GM12878 (cell line): ENCODE measurements at regions not wholly inside any gene's neighbourhood (a gene's known extent, or its start where the extent isn't known, plus 50 kb on each side); places are given as distances from the start of the nearest gene placed in this dataset.

Experiments
- ATAC-seq: fragments of 200-7000 bp; cut with Tn5 transposase; 3 replicates; pipeline ENCODE4 v1.9.1; 2020; ENCODE audit warnings: mild to moderate bottlenecking, moderate library complexity
- BruUV-seq: library from RNA; stranded (reverse); fragments of 400-500 nt; replicated peaks from 2 replicates; lab custom pipeline; 2021; lab: Mats Ljungman, UMichigan
- CTCF ChIA-PET: fragments of 300-600 bp; sonication (Branson Sonifier 250); formaldehyde crosslinking; extraction: SDS; loops from one replicate; lab custom pipeline; 2021; ENCODE audit warnings: inconsistent platforms; lab: Yijun Ruan, JAX
- POLR2A ChIA-PET: fragments of 350-600 bp; formaldehyde crosslinking; extraction: SDS; loops from one replicate; lab custom pipeline; 2021; ENCODE audit warnings: inconsistent platforms; lab: Charles Lee
- RAD21 ChIA-PET: fragments of 300-600 bp; sonication (Branson Sonifier 250); formaldehyde crosslinking; loops from one replicate; lab custom pipeline; 2023; ENCODE audit warnings: antibody characterized with exemption; ENCODE audit not compliant: unreplicated experiment; lab: Charles Lee
- SMC1A ChIA-PET: fragments of 300-600 bp; sonication (Branson Sonifier 250); formaldehyde crosslinking; loops from one replicate; lab custom pipeline; 2023; ENCODE audit not compliant: unreplicated experiment, uncharacterized antibody; lab: Charles Lee
- DNase-seq: peaks from one replicate; pipeline ENCODE4 v3.0.0-alpha.2; 2011; ENCODE audit warnings: low read depth, low spot score
- FAIRE-seq: peaks from 3 replicates; lab custom pipeline; 2011; peaks lifted over from hg19 to GRCh38; lab: Jason Lieb, UNC
- H2AFZ ChIP-seq: 2 replicates; pipeline ENCODE4 v1.6.0; 2011; ENCODE audit warnings: low read depth, low read length, control low read depth; ENCODE audit not compliant: control insufficient read depth
- H3K27ac ChIP-seq: 2 replicates; pipeline ENCODE4 v1.5.1; 2011; ENCODE audit warnings: control low read depth; ENCODE audit not compliant: control insufficient read depth, insufficient read depth
- H3K27me3 ChIP-seq, 2 experiments: replicated peaks in 1 of 2; 2 replicates each; pipeline versions ENCODE4 v1.6.0 to v1.6.1; 2011; ENCODE audit warnings: low read length in 1 of 2; ENCODE audit not compliant: control insufficient read depth in 2 of 2, insufficient read depth in 2 of 2
- H3K36me3 ChIP-seq, 2 experiments: 2 replicates each; pipeline ENCODE4 v1.5.1; 2011; ENCODE audit warnings: low read length in 1 of 2; ENCODE audit not compliant: control insufficient read depth in 2 of 2, insufficient read depth in 2 of 2
- H3K4me1 ChIP-seq: 2 replicates; pipeline ENCODE4 v1.6.1; 2011; ENCODE audit warnings: mild to moderate bottlenecking, low read length, moderate library complexity, mixed read lengths; ENCODE audit not compliant: control insufficient read depth, insufficient read depth
- H3K4me2 ChIP-seq: 2 replicates; pipeline ENCODE4 v1.6.0; 2011; ENCODE audit warnings: control low read depth; ENCODE audit not compliant: control insufficient read depth, insufficient read depth
- H3K4me3 ChIP-seq: fragments of 200-600 bp; sonication (generic); 2 replicates; pipeline ENCODE4 v1.5.1; 2016
- H3K79me2 ChIP-seq: 2 replicates; pipeline ENCODE4 v1.6.0; 2011; ENCODE audit warnings: low read length; ENCODE audit not compliant: control insufficient read depth, insufficient read depth
- H3K9ac ChIP-seq: 2 replicates; pipeline ENCODE4 v1.8.0; 2011; ENCODE audit warnings: low read length, control low read depth, mixed read lengths; ENCODE audit not compliant: control insufficient read depth, insufficient read depth
- H3K9me3 ChIP-seq: replicated peaks from 3 replicates; pipeline ENCODE4 v1.5.1; 2011; ENCODE audit warnings: mild to moderate bottlenecking, low read length; ENCODE audit not compliant: control insufficient read depth, insufficient read depth
- H4K20me1 ChIP-seq: 2 replicates; pipeline ENCODE4 v1.6.0; 2011; ENCODE audit not compliant: control insufficient read depth, insufficient read depth
- BCL11A ChIP-seq: IDR thresholded peaks from 2 replicates; pipeline ENCODE4 v1.6.1; 2011; ENCODE audit warnings: low read depth, low read length
- CHD2 ChIP-seq: IDR thresholded peaks from 2 replicates; pipeline ENCODE4 v1.6.1; 2011; ENCODE audit warnings: low read depth, low read length, improper control_type of control experiment, borderline replicate concordance
- CHD4 ChIP-seq: fragments of 200-600 bp; sonication (generic); IDR thresholded peaks from 2 replicates; pipeline ENCODE4 v1.6.1; 2016; ENCODE audit warnings: mild to moderate bottlenecking
- IRF4 ChIP-seq: IDR thresholded peaks from 2 replicates; pipeline ENCODE4 v1.6.1; 2011; ENCODE audit warnings: low read depth, low read length
- NFYB ChIP-seq: IDR thresholded peaks from 2 replicates; pipeline ENCODE4 v1.6.1; 2011; ENCODE audit warnings: low read depth, mild to moderate bottlenecking, low read length, improper control_type of control experiment, moderate library complexity; ENCODE audit not compliant: insufficient read depth
- NR2C2 ChIP-seq: IDR thresholded peaks from 2 replicates; pipeline ENCODE4 v1.6.1; 2011; ENCODE audit warnings: borderline replicate concordance, low read depth; ENCODE audit not compliant: control insufficient read depth, insufficient read length
- NR2F1 ChIP-seq: fragments of 450-650 bp; conservative IDR thresholded peaks from 2 replicates; pipeline ENCODE4 v1.6.1; 2017; ENCODE audit warnings: mild to moderate bottlenecking
- PAX8 ChIP-seq: fragments of 450-650 bp; IDR thresholded peaks from 2 replicates; pipeline ENCODE4 v1.6.1; 2017; ENCODE audit warnings: mild to moderate bottlenecking, moderate library complexity
- PML ChIP-seq: IDR thresholded peaks from 2 replicates; pipeline ENCODE4 v1.6.1; 2012; ENCODE audit warnings: low read length, inconsistent platforms
- RCOR1 ChIP-seq: conservative IDR thresholded peaks from 2 replicates; pipeline ENCODE4 v1.6.1; 2012; ENCODE audit warnings: low read depth, low read length, improper control_type of control experiment
- SMARCA5 ChIP-seq: fragments of 450-650 bp; IDR thresholded peaks from 2 replicates; pipeline ENCODE4 v1.6.1; 2017; ENCODE audit warnings: mild to moderate bottlenecking
- ZNF24 ChIP-seq: fragments of 450-650 bp; IDR thresholded peaks from 2 replicates; pipeline ENCODE4 v1.6.1; 2017; ENCODE audit warnings: antibody characterized with exemption, mild to moderate bottlenecking
- ZNF274 ChIP-seq: IDR thresholded peaks from one replicate; pipeline ENCODE4 v1.8.0; 2011; ENCODE audit not compliant: insufficient read length, insufficient read depth
- WGBS: methylation state at CpG from one replicate; pipeline ENCODE4 v1.1.6; 2016; ENCODE audit warnings: low lambda C conversion rate; ENCODE audit not compliant: insufficient replicate concordance, insufficient coverage; ENCODE audit errors: missing lambda C conversion rate; 5-methylcytosine and 5-hydroxymethylcytosine counted together
- in situ Hi-C: fragments of 300-500 bp; cut with MboI; formaldehyde crosslinking; loops from 9 replicates; pipeline ENCODE4 v1.14.3; 2018; ENCODE audit warnings: mixed read lengths
- intact Hi-C: fragments of 100-400 bp; cut with micrococcal nuclease; formaldehyde crosslinking; loops from one replicate; pipeline ENCODE4 v1.14.2; 2022; ENCODE audit not compliant: unreplicated experiment
- TF ChIP-seq, protein P1 (sequence below): fragments of 450-650 bp; IDR thresholded peaks from 2 replicates; pipeline ENCODE4 v1.6.1; 2016; ENCODE audit warnings: mild to moderate bottlenecking
- TF ChIP-seq, protein P2 (sequence below): fragments of 450-650 bp; formaldehyde crosslinking; IDR thresholded peaks from 2 replicates; pipeline ENCODE4 v1.4.0; 2022; ENCODE audit warnings: mild to moderate bottlenecking, moderate library complexity
- TF ChIP-seq, protein P3 (sequence below): IDR thresholded peaks from 2 replicates; pipeline ENCODE4 v1.6.1; 2012; ENCODE audit warnings: low read depth, low read length, improper control_type of control experiment

DNA sequence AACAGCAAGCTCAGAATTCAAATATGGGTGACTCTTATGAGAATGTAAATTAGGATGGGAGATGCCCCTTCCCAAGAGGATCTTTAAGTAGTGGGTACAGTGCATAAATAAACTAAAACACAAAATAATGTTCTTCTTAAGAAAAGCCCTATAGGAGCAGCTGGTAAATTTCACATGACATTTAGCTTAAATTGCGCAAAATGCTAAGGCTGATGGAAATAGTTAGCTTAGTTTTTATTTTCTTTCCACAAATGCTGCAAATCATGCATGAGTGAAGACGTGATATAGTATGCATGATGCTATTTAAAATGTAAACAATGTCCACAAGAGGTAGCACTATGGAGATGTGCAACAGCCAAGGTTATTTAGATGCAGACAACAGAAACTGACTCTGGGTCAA, 328.1 kb downstream of the ATP23 start (continued):
- TF ChIP-seq, protein P1, sequence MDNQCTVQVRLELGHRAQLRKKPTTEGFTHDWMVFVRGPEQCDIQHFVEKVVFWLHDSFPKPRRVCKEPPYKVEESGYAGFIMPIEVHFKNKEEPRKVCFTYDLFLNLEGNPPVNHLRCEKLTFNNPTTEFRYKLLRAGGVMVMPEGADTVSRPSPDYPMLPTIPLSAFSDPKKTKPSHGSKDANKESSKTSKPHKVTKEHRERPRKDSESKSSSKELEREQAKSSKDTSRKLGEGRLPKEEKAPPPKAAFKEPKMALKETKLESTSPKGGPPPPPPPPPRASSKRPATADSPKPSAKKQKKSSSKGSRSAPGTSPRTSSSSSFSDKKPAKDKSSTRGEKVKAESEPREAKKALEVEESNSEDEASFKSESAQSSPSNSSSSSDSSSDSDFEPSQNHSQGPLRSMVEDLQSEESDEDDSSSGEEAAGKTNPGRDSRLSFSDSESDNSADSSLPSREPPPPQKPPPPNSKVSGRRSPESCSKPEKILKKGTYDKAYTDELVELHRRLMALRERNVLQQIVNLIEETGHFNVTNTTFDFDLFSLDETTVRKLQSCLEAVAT: no peak
- TF ChIP-seq PAX8 (no peak), BCL11A (no peak), CHD4 (no peak), SMARCA5 (no peak), RCOR1 (no peak), PML (no peak), ZNF274 (no peak)

DNA sequence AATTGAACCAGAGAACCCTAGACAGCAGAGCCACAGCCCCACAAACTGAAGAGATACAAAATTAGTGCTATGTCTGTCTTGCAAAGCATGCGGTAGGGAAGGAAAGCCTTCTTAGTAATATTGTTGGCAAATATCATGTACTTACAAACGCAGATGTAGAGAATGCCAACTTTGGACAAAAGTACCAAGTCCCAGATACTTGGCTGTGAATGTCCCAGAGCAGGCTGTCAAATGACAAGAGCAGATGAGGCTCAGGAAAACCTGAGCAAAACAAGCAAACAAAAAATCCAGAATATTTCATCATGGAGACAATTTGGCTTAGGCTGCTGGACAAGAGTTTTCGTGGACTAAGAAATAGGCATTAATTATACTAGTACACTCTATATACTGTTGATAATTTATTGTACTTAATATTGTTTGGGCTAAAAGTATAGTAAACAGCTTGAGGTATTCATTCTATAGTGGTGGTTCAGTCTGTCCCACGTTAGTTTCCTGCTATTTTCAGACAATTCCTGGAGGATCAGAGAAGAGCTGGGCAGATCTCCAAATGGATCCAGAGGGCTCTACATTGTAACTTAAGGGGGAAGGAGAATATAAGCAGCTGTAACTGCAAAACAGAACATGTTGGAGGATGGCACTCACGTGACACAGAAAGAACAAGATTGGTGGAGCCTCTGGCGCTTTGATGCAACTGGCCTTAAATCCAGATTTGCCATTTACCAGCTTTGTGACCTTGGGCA, 329.8 kb downstream of the ATP23 start:
- RAD21 ChIA-PET: no interaction called here
- H3K9me3 ChIP-seq: no peaks in the 10 kb centered on the region
- in situ Hi-C loops (no loop called here), intact Hi-C loops (no loop called here)
- CTCF ChIA-PET: no interaction called here
- no peak overlapping the region for H3K4me3 ChIP-seq
- WGBS: 23% methylated on average over 6 of the region's 6 CpGs
- no peaks in the 10 kb centered on the region for H3K27me3 ChIP-seq
- no peak overlapping the region for H3K4me2 ChIP-seq
- no peak overlapping the region for H3K27ac ChIP-seq
- SMC1A ChIA-PET: no interaction called here
- H2AFZ ChIP-seq: no peak overlapping the region
- no peak overlapping the region for H3K9ac ChIP-seq
- BruUV-seq: no TSS peak
- ATAC-seq (no peak), FAIRE-seq (no peak), DNase-seq (no peak)
- TF ChIP-seq NR2F1: no peak
- no peak for TF ChIP-seq IRF4
- no peak for TF ChIP-seq NR2C2
- TF ChIP-seq, protein P2, sequence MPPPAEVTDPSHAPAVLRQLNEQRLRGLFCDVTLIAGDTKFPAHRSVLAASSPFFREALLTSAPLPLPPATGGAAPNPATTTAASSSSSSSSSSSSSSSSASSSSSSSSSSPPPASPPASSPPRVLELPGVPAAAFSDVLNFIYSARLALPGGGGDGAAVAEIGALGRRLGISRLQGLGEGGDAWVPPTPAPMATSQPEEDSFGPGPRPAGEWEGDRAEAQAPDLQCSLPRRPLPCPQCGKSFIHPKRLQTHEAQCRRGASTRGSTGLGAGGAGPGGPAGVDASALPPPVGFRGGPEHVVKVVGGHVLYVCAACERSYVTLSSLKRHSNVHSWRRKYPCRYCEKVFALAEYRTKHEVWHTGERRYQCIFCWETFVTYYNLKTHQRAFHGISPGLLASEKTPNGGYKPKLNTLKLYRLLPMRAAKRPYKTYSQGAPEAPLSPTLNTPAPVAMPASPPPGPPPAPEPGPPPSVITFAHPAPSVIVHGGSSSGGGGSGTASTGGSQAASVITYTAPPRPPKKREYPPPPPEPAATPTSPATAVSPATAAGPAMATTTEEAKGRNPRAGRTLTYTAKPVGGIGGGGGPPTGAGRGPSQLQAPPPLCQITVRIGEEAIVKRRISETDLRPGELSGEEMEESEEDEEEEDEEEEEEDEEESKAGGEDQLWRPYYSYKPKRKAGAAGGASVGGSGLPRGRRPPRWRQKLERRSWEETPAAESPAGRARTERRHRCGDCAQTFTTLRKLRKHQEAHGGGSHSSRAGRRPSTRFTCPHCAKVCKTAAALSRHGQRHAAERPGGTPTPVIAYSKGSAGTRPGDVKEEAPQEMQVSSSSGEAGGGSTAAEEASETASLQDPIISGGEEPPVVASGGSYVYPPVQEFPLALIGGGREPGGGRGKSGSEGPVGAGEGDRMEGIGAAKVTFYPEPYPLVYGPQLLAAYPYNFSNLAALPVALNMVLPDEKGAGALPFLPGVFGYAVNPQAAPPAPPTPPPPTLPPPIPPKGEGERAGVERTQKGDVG (CRISPR knock-in tag): no peak
- no peak for TF ChIP-seq ZNF24
- no peak for TF ChIP-seq NFYB
- no peak for TF ChIP-seq CHD2
- TF ChIP-seq, protein P3, sequence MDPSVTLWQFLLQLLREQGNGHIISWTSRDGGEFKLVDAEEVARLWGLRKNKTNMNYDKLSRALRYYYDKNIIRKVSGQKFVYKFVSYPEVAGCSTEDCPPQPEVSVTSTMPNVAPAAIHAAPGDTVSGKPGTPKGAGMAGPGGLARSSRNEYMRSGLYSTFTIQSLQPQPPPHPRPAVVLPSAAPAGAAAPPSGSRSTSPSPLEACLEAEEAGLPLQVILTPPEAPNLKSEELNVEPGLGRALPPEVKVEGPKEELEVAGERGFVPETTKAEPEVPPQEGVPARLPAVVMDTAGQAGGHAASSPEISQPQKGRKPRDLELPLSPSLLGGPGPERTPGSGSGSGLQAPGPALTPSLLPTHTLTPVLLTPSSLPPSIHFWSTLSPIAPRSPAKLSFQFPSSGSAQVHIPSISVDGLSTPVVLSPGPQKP: no peak
- no peaks in the 10 kb centered on the region for H3K4me1 ChIP-seq
- no peaks in the 10 kb centered on the region for H4K20me1 ChIP-seq
- POLR2A ChIA-PET: no interaction called here
- H3K79me2 ChIP-seq: no peaks in the 10 kb centered on the region
- H3K36me3 ChIP-seq: no peaks in the 10 kb centered on the region
